ENCODE measurements at regions not wholly inside any gene's neighbourhood (a gene's known extent, or its start where the extent isn't known, plus 50 kb on each side); places are given as distances from the start of the nearest gene placed in this dataset.

DNA sequence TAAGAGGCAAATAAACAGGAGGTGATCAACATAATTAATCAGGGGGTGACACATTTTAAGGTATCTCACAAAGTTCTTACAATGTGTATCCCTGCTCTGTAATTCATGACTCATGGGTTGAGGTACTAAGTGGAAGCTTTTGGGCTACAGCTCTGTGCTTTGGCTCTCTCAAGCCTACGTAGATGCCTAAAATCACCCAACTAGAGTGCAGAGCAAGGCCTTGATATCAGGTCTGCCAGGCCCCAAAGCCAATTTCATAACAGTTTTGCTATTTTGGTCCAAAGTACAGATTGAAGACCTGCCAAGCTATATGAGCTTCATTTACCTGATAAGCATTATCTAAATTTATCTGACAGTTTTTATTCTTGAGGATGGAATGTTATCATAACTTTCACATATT is 175.3 kb upstream of the BET1 start:
- TF ChIP-seq, protein P1, sequence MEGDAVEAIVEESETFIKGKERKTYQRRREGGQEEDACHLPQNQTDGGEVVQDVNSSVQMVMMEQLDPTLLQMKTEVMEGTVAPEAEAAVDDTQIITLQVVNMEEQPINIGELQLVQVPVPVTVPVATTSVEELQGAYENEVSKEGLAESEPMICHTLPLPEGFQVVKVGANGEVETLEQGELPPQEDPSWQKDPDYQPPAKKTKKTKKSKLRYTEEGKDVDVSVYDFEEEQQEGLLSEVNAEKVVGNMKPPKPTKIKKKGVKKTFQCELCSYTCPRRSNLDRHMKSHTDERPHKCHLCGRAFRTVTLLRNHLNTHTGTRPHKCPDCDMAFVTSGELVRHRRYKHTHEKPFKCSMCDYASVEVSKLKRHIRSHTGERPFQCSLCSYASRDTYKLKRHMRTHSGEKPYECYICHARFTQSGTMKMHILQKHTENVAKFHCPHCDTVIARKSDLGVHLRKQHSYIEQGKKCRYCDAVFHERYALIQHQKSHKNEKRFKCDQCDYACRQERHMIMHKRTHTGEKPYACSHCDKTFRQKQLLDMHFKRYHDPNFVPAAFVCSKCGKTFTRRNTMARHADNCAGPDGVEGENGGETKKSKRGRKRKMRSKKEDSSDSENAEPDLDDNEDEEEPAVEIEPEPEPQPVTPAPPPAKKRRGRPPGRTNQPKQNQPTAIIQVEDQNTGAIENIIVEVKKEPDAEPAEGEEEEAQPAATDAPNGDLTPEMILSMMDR (conservative IDR thresholded peaks at IDR 0.05; ENCODE audit: low read depth in 2 of 2) = no peak
- TF ChIP-seq EZH2phosphoT487 (IDR thresholded peaks at IDR 0.05; ENCODE audit: unreplicated experiment) (no peak), POLR2AphosphoS5 (IDR thresholded peaks at IDR 0.05; ENCODE audit: low read depth) (no peak), EZH2 (IDR thresholded peaks at IDR 0.05; ENCODE audit: low read depth, unreplicated experiment) (no peak), CREB1 (CRISPR knock-in tag; IDR thresholded peaks at IDR 0.05; ENCODE audit: low read depth) (no peak)
